ENCODE measurements at regions not wholly inside any gene's neighbourhood (a gene's known extent, or its start where the extent isn't known, plus 50 kb on each side); places are given as distances from the start of the nearest gene placed in this dataset.

DNA sequence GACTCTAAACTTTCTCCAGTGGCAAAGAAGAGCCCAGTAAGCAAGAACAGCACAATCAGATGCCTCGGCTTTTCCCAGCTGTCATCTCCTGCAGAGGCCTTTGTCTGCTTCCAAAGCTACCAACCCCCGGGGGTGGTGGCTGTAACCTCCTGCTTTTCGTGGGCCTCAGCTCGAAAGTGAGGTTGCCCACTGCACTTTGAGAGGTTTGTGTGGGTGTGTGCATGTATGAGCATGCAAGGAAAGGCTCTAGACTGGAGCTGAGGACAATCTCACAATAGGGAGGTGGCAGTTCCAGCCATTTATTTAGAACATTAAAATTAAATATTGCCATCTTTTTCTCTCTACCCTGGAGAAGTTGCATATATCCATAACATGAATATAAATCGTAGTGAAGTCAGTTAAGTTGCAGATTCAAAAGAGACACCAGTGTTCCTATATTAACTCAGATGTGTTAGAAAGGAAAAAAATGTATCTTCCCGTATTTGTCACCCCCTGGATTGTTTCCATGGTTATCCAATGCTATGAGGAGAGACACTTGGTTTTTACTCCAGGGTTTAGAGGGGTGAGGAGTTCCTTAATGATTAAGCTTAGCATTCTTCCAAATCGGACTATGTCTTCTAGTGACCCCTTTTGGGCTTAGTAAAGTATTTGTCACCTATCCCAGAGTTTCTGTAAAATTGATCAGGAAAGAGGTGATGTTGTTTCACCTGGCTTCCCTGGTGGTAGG is 781.1 kb downstream of the INHBA start:
- DNase-seq (ENCODE audit: low spot score), result no peak

DNA sequence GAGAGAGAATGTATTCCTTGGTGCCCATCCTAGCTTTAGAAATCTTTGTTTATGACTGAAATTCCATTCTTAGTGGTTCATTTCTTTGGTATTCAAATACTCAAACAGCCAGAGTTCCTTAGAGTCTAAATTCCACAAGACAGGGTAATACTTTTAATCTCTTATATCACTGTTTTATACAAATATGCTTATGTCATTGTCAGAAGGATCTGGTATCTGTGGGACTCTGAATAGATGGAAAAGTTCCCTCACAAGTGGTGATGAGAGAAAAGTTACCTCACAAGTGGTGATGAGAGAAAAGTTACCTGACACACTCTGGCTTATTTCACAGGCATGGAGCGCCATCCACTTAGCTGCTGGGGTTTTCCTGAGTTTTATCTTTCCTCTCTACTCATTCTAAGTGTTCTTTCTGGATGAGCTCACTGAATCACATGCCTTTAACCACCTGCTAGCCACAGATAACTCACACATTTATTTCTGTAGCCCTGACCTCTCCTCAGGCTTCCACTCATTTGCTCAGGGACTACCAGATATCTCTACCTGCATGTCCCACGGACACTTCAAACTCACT is 784.0 kb downstream of the SUGCT start:
- no peak for DNase-seq (ENCODE audit: low spot score)

DNA sequence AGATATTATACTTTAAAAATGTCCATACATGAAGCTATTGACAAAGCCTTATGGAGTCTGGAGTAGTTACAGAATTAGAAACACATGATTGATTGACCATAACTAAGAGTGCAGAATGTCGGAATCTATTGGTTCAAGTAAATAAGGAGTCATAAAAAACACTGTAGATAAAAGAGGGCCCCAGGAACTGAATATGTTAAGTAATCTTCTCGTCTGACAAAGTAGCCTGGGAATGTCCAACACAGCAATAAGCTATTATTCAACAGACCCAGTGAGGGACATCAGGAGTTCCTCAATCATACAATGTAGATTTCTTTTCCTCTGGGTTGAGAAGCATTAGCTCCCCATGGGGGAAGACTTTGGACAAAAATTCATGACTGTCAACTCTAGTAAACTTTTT is 782.0 kb downstream of the SUGCT start:
- DNase-seq (ENCODE audit: low spot score), result no peak

DNA sequence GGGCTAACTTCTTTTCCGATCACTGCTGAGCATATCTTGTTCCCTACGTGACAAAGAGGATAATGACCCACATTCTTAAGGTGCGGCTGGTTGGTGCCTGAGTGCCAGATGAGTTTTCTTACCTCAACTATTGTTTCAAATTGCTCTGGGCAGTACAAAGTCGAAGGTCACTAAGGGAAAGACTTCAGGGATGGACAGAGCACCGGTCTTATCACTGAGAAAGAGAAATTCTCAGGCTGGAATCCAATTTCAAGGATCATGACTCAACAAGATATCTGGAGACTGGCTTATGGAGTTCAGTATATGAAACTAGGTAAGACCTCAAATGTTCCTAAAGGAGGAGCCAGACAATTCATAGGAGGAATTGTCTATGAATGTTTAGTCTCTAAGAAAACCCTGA is 780.3 kb downstream of the SUGCT start:
- no peak for DNase-seq (ENCODE audit: low spot score)

Data from hematopoietic multipotent progenitor cell treated with erythropoietin and hydrocortisone succinate and interleukin-3 and kit ligand, for 15 days (in vitro differentiated cells).